ENCODE measurements at regions not wholly inside any gene's neighbourhood (a gene's known extent, or its start where the extent isn't known, plus 50 kb on each side); places are given as distances from the start of the nearest gene placed in this dataset.

GRCh38 chr2:163878718-163879117 is 142.9 kb upstream of the FIGN start:
- ChIA-PET CTCF (interaction anchor here (1.0 kb wide), 1 partner anchor 8 kb away, joined by 3 read pairs; no protein-coding TSS in a partner anchor), POLR2A (no interaction called here)
- H3K4me3 ChIP-seq (ENCODE audit: low read depth, low read length): no peak overlapping the region
- DNase-seq (ENCODE audit: low read depth, low spot score): no peak
- peak; percentile 26 for TF ChIP-seq CTCF (IDR thresholded peaks at IDR 0.05; ENCODE audit: insufficient read depth, low read length, missing control alignments)

GRCh38 chr2:163877316-163877715 is 141.5 kb upstream of the FIGN start:
- POLR2A ChIA-PET: no interaction called here
- CTCF ChIA-PET: no interaction called here

GRCh38 chr2:163863073-163863472 is 127.3 kb upstream of the FIGN start:
- no peak overlapping the region for H3K4me3 ChIP-seq (ENCODE audit: low read depth, low read length)
- TF ChIP-seq CTCF (IDR thresholded peaks at IDR 0.05; ENCODE audit: insufficient read depth, low read length, missing control alignments): no peak
- CTCF ChIA-PET: no interaction called here
- POLR2A ChIA-PET: no interaction called here
- DNase-seq (ENCODE audit: low read depth, low spot score): no peak

More at GRCh38 chr2:163877316-163877715, 141.5 kb upstream of the FIGN start:
- no peak overlapping the region for H3K4me3 ChIP-seq (ENCODE audit: low read depth, low read length)
- TF ChIP-seq CTCF (IDR thresholded peaks at IDR 0.05; ENCODE audit: insufficient read depth, low read length, missing control alignments): no peak
- peak; percentile 49 for DNase-seq (ENCODE audit: low read depth, low spot score)

GRCh38 chr2:163859951-163860350 is 124.1 kb upstream of the FIGN start:
- CTCF ChIA-PET: no interaction called here
- H3K4me3 ChIP-seq (ENCODE audit: low read depth, low read length): no peak overlapping the region
- DNase-seq (ENCODE audit: low read depth, low spot score): no peak
- TF ChIP-seq CTCF (IDR thresholded peaks at IDR 0.05; ENCODE audit: insufficient read depth, low read length, missing control alignments): no peak
- POLR2A ChIA-PET: no interaction called here

- no peak overlapping the region for H3K4me3 ChIP-seq (ENCODE audit: low read depth, low read length)
- ChIA-PET CTCF (no interaction called here), POLR2A (no interaction called here)
- no peak for DNase-seq (ENCODE audit: low read depth, low spot score)
- no peak for TF ChIP-seq CTCF (IDR thresholded peaks at IDR 0.05; ENCODE audit: insufficient read depth, low read length, missing control alignments)
These were observed 121.1 kb upstream of the FIGN start for GRCh38 chr2:163856941-163857340.

- CTCF ChIA-PET: no interaction called here
- TF ChIP-seq CTCF (IDR thresholded peaks at IDR 0.05; ENCODE audit: insufficient read depth, low read length, missing control alignments): no peak
- POLR2A ChIA-PET: no interaction called here
- no peak for DNase-seq (ENCODE audit: low read depth, low spot score)
- no peak overlapping the region for H3K4me3 ChIP-seq (ENCODE audit: low read depth, low read length)
These were observed 116.8 kb upstream of the FIGN start for GRCh38 chr2:163852616-163853015.

Measured in AG04449 (cell line).